HG02973 (cell line): ENCODE measurements at regions not wholly inside any gene's neighbourhood (a gene's known extent, or its start where the extent isn't known, plus 50 kb on each side); places are given as distances from the start of the nearest gene placed in this dataset.
"Not testable (repeated sequence)": the region's sequence is repeated elsewhere in the genome, so short reads cannot be mapped to it uniquely, and the experiment has no call there.

ENCODE experiments used
- ATAC-seq: cut with Tn5 transposase; IDR thresholded peaks from one replicate; pipeline ENCODE4 v1.9.1; 2021; ENCODE audit warnings: moderate library complexity; ENCODE audit not compliant: unreplicated experiment

DNA sequence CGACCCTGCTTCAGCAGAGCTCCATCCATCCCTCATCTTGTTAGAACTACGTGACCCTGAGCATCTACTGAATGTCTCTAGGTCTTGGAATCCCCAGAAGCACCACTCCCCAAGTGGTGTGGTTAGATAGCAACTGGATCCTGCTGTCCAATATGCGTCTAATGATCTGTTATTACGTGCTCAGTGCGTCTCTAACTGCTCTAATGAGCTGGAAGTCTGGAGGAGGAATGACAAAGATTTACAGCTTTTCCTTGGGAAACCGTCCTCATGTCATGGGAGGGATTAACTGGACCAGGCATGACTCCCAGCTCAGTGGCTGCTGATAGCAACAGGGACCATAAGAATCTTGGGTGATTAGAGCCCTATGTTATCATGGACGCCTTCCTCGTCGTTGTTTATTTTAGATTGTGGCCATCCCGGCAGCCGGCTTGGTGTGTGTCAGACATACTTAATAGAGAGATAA lies 150.9 kb downstream of the HS3ST3B1 start:
- ATAC-seq: no peak

GRCh38 chr17:14448818-14449217 lies 147.9 kb downstream of the HS3ST3B1 start:
- no peak for ATAC-seq

GRCh38 chr17:14446825-14447224 lies 145.9 kb downstream of the HS3ST3B1 start:
- ATAC-seq: no peak

DNA sequence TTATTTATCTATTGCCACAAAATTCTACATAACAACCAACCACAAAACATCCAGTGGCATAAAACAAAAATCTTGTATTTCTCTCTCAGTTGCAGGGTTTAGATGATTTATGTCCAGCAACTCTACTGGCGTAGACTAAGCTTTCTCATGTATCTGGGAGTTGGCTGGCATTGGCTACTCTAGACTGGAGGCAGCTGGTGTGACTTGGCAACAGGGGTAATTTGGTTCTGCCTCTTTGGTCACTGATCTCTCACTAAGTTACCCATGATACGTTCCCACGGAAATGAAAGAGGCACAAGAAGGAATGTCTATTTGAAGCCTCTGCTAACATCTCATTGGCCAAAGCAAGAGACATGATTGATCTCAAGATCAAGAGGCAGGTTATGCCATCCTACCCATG lies 144.0 kb downstream of the HS3ST3B1 start:
- no peak for ATAC-seq

DNA sequence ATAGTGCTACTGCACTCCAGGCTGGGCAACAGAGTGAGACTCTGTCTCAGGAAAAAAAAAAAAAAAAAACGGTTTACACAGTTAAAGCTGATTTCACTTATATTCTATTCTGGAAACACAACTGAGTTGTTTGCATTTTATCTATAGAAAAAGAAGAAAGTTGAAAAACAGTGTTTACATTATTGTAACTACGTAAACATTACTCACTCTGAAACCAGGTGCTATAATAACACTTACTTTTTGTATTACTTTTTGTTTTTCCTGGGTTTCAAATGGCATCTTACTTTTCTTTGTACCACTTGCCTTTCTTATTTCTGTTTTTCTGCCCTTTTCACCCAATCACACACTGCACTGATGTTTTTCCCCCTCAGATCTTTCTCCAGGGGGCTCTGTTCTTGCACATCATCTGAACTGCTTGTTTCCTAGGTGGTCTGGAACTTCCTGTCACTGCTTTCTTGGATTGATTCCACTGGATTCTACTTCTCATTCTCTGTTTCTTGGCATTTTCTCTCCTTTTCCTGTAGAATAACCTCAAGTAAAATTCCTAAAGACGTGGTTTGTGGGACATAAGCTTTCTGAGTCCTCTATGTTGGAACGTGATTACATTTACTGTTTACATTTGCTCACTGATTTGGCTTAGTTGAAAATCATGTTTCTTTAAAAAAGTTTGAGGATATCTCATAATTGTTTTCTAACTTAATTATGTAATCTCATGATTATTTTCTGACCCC lies 142.1 kb downstream of the HS3ST3B1 start:
- ATAC-seq: no peak

- no peak for ATAC-seq
Observed at GRCh38 chr17:14437176-14437575, 136.3 kb downstream of the HS3ST3B1 start.

- ATAC-seq: no peak
Observed at GRCh38 chr17:14436266-14436665, 135.4 kb downstream of the HS3ST3B1 start.

- no peak for ATAC-seq
Observed at GRCh38 chr17:14434506-14434905, 133.6 kb downstream of the HS3ST3B1 start.

GRCh38 chr17:14432079-14432478 lies 131.2 kb downstream of the HS3ST3B1 start:
- ATAC-seq: no peak

DNA sequence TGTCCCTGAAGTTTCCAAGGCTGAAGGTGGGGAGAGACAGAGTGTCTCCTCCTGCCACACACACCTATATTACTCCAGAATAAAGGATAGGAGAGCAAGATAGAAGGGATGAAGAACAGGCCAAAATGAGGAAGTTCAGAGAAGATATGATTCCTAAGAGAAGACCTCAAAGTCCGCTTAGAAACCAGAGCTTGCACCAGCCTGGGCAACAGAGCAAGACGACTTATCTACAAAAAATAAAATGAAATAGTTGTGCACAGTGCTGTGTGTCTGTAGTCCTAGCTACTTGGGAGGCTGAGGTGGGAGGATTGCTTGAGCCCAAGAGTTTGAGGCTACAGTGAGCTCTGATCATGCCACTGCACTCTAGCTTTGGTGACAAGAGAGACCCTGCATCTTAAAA lies 128.2 kb downstream of the HS3ST3B1 start:
- no peak for ATAC-seq

DNA sequence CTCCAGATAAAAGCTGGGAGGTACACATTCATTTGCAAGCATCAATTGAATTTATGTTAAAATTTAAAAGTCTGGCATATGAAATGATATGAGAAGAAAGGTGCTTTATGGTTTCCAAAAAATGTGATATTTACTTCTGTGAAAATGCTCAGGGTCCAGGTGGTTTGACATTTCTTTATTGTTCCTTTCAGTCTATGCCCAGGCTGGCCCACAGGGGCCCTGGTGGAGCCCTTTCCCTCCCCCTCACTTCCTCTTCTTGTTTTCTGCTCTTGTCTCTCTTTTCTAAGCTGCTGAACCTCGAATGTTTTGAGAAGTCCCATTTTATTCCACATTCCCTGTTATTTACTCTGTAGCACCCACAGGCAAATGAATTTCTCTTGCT lies 127.8 kb downstream of the HS3ST3B1 start:
- peak; percentile 46 for ATAC-seq

GRCh38 chr17:14427900-14428647 lies 127.2 kb downstream of the HS3ST3B1 start:
- ATAC-seq: peak; percentile 57

- ATAC-seq: not testable (repeated sequence)
Observed at GRCh38 chr17:14423156-14423555, 122.3 kb downstream of the HS3ST3B1 start.

GRCh38 chr17:14417336-14417735 lies 116.5 kb downstream of the HS3ST3B1 start:
- no peak for ATAC-seq

DNA sequence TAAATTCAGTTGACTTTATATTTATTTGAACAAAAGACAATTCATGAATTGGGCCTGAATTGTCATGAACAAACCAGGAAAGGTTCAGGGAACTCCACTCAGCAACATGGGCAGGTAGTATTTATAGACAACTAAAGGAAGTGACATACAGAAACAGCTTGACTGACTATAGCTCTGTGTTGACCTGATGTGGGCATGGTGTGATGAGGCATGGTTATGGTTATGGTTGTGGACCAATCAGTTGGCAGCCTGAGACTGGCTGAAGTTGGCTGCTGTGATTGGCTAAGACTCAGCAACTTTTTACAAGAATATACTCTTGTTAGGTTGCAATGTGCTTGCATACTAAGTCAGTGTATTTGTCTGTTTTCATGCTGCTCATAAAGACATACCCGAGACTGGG lies 108.4 kb downstream of the HS3ST3B1 start:
- ATAC-seq: no peak

GRCh38 chr17:14407541-14407940 lies 106.7 kb downstream of the HS3ST3B1 start:
- ATAC-seq: no peak

DNA sequence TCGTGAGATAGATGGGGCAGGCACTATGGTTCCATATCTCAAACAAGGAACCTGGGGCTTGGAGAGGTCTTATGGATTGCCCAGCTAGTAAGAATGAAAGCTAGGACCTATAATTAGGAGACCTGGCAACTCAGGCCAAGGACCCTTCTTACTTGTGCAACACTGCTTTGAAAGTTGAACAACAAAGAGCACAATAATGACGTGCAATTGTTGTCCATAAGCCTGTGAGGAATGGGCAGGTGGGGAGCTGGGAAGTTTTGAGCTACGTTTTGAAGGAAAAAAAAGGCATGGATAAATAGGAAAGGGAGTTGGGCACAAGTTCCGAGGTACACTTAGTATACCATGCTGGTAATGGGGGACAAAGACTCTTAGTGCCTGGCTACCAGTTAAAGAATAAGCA lies 104.3 kb downstream of the HS3ST3B1 start:
- no peak for ATAC-seq
